Kidney (tissue), 13 donors: ENCODE measurements at regions not wholly inside any gene's neighbourhood (a gene's known extent, or its start where the extent isn't known, plus 50 kb on each side); places are given as distances from the start of the nearest gene placed in this dataset.

ENCODE experiments used
- DNase-seq, 5 donors: peaks; one replicate each; pipeline ENCODE4 v3.0.0-alpha.2; 2013 to 2020
- FAIRE-seq: peaks from 2 replicates; lab custom pipeline; 2012; peaks lifted over from hg19 to GRCh38; lab: Jason Lieb, UNC
- H3K27ac ChIP-seq, 2 donors: one replicate each; pipeline ENCODE4 v1.7.0; 2013; ENCODE audit warnings: low read depth in 2 of 2, low read length in 2 of 2, inconsistent platforms in 1 of 2
- H3K27me3 ChIP-seq: one replicate; pipeline ENCODE4 v1.7.1; 2013; ENCODE audit warnings: low read length, inconsistent platforms; ENCODE audit not compliant: control insufficient read depth, insufficient read depth
- H3K36me3 ChIP-seq, 3 donors: one replicate each; pipeline versions ENCODE4 v1.7.0 to v1.7.1; 2013; ENCODE audit warnings: low read length in 3 of 3, control low read depth in 1 of 3, inconsistent platforms in 1 of 3; ENCODE audit not compliant: insufficient read depth in 3 of 3, control insufficient read depth in 2 of 3
- H3K4me1 ChIP-seq, 3 donors: one replicate each; pipeline versions ENCODE4 v1.7.0 to v1.7.1; 2013; ENCODE audit warnings: low read length in 3 of 3, inconsistent platforms in 1 of 3, low read depth in 1 of 3; ENCODE audit not compliant: control insufficient read depth in 2 of 3, insufficient read depth in 2 of 3
- H3K4me3 ChIP-seq, 3 donors: one replicate each; pipeline versions ENCODE4 v1.7.0 to v1.8.1; 2013; ENCODE audit warnings: low read length in 3 of 3, control low read depth in 1 of 3, inconsistent platforms in 1 of 3
- H3K9ac ChIP-seq, 3 donors: one replicate each; pipeline versions ENCODE4 v1.7.0 to v1.7.1; 2013; ENCODE audit warnings: low read length in 3 of 3, control low read depth in 1 of 3, inconsistent platforms in 1 of 3
- H3K9me3 ChIP-seq, 3 donors: one replicate each; pipeline versions ENCODE4 v1.7.0 to v1.7.1; 2013; ENCODE audit warnings: low read length in 3 of 3, control low read depth in 1 of 3, inconsistent platforms in 1 of 3; ENCODE audit not compliant: control insufficient read depth in 2 of 3, insufficient read depth in 1 of 3
- intact Hi-C: fragments of 100-400 bp; cut with DNase I; formaldehyde crosslinking; loops from one replicate; pipeline ENCODE4 v1.11.1; 2022
- TF ChIP-seq, protein P1 (sequence below): IDR thresholded peaks from 3 replicates; pipeline ENCODE4 v1.5.1; 2012; ENCODE audit warnings: mild to moderate bottlenecking, moderate library complexity, borderline replicate concordance; ENCODE audit not compliant: insufficient read depth; ENCODE audit errors: extremely low read depth
- donor health status: control.
- donor health status: control.
- donor health status: control.
- donor health status: control.
- donor health status: control.
- donor health status: DM: yes; HTN: yes; CAD: no.
- donor health status: Normal renal cell carcinoma (clear cell type).

DNA sequence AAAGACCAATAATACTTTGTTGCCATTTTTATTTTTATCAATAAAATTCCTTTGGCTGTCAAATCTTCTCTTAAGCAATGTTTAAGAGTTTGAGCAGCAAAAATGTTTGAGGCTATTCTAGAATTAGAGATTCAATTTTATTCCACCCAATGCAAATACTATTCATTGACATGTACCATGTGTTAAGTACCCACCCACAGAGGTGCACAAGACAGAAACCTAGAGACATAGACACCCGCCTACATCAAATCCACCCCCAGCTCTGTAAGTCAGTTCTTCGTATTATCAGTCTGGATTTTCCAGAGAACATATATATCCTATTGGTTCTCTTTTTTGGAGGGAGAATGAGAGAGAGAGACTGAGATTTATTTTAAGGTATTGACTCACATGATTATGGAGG is 463.7 kb downstream of the EPM2A start:
- Histone ChIP-seq H3K27me3 (no peaks in the 10 kb centered on the region), H3K4me3 (no peak overlapping the region), H3K4me1 (peaks cover 0 to 3% (median 0%) of the 10 kb centered on the region in 3 donors), H3K9me3 (no peaks in the 10 kb centered on the region), H3K27ac (no peak overlapping the region), H3K36me3 (no peaks in the 10 kb centered on the region), H3K9ac (no peak overlapping the region)
- intact Hi-C loops: no loop called here
- DNase-seq: no peak
- FAIRE-seq: no peak
- TF ChIP-seq, protein P1, sequence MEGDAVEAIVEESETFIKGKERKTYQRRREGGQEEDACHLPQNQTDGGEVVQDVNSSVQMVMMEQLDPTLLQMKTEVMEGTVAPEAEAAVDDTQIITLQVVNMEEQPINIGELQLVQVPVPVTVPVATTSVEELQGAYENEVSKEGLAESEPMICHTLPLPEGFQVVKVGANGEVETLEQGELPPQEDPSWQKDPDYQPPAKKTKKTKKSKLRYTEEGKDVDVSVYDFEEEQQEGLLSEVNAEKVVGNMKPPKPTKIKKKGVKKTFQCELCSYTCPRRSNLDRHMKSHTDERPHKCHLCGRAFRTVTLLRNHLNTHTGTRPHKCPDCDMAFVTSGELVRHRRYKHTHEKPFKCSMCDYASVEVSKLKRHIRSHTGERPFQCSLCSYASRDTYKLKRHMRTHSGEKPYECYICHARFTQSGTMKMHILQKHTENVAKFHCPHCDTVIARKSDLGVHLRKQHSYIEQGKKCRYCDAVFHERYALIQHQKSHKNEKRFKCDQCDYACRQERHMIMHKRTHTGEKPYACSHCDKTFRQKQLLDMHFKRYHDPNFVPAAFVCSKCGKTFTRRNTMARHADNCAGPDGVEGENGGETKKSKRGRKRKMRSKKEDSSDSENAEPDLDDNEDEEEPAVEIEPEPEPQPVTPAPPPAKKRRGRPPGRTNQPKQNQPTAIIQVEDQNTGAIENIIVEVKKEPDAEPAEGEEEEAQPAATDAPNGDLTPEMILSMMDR: no peak

DNA sequence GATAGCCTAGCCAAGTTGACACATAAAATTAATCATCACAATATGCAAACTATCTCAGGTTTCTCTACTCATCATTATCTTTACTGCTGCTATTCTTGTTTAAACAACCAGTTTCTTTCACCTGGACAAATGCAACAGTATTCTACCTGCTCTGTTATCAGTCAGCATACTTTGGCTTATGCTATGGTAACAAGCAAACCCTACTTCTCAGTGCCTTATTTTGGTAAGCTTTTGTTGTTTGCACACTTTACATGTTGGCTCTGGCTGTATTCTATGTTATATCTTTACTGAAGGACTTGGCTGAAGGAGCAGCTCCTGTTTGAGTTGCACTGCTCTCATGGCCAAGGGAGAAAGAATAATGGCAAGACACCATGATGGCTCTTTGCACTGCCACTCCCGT is 463.1 kb downstream of the EPM2A start:
- Histone ChIP-seq H3K27ac (no peak overlapping the region), H3K4me1 (peaks cover 0 to 3% (median 0%) of the 10 kb centered on the region in 3 donors), H3K9ac (no peak overlapping the region), H3K36me3 (no peaks in the 10 kb centered on the region), H3K9me3 (no peaks in the 10 kb centered on the region), H3K27me3 (no peaks in the 10 kb centered on the region), H3K4me3 (no peak overlapping the region)
- intact Hi-C loops: no loop called here
- DNase-seq: no peak
- TF ChIP-seq, protein P1: no peak
- FAIRE-seq: no peak

DNA sequence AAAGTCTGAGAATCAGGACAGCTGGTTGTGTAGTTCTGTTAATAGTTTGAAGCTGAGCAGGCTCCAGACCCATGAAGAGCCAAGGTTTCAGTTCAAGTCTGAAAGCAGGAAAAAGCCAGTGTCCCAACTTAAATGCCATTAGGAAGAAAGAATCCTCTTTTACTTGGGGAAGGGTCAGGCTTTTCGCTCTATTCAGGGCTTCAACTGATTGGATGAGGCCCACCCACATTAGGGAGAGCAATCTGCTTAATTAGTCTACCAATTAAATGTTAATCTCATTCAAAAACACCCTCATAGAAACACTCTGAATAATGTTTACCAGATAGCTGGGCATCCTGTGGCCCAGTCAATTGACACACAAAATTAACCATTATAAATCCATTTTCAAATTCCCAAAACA is 462.2 kb downstream of the EPM2A start:
- no peak overlapping the region for H3K4me3 ChIP-seq
- no peak for FAIRE-seq
- TF ChIP-seq, protein P1: no peak

DNA sequence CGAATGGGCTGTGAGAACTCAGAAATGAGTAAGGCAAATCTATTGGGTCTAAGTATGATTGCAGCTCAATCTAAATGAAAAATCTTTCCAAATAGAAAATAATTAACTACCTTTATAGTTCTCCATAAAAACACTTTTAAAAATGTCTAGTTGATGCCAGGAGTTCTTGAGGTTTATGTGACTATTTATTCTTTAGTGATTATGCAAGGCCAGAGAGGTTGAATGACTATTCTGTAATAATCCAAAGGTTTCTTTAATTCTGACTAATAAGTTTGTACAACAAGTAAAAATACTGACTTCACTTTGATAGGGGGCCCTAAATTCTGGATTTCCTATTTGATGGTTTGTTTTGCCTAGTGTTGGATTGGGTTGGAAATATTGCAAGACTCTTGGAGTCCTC is 461.2 kb downstream of the EPM2A start:
- Histone ChIP-seq H3K9me3 (no peaks in the 10 kb centered on the region), H3K4me1 (peaks cover 0 to 3% (median 0%) of the 10 kb centered on the region in 3 donors), H3K27me3 (no peaks in the 10 kb centered on the region), H3K36me3 (no peaks in the 10 kb centered on the region), H3K27ac (no peak overlapping the region), H3K9ac (no peak overlapping the region), H3K4me3 (no peak overlapping the region)
- TF ChIP-seq, protein P1: no peak
- FAIRE-seq (no peak), DNase-seq (no peak)
- intact Hi-C loops: no loop called here

More for the DNA sequence above, 462.2 kb downstream of the EPM2A start:
- H3K4me1 ChIP-seq: peaks cover 0 to 3% (median 0%) of the 10 kb centered on the region in 3 donors
- intact Hi-C loops: no loop called here
- H3K27ac ChIP-seq: no peak overlapping the region
- DNase-seq: no peak
- H3K9me3 ChIP-seq: no peaks in the 10 kb centered on the region
- H3K36me3 ChIP-seq: no peaks in the 10 kb centered on the region
- no peaks in the 10 kb centered on the region for H3K27me3 ChIP-seq
- no peak overlapping the region for H3K9ac ChIP-seq
